GM23248 (cell line): ENCODE measurements at regions not wholly inside any gene's neighbourhood (a gene's known extent, or its start where the extent isn't known, plus 50 kb on each side); places are given as distances from the start of the nearest gene placed in this dataset.
A peak's percentile ranks its signal among the peaks of the same experiment; 100 is the strongest.

ENCODE experiments used
- DNase-seq: peaks from one replicate; pipeline ENCODE4 v3.0.0-alpha.2; 2015
- H2AFZ ChIP-seq: fragments of 200-600 bp; sonication (generic); 2 replicates; pipeline ENCODE4 v1.6.1; 2016; ENCODE audit warnings: antibody characterized with exemption
- H3F3A ChIP-seq: fragments of 200-600 bp; sonication (generic); 2 replicates; pipeline ENCODE4 v1.6.1; 2016; ENCODE audit warnings: mild to moderate bottlenecking, antibody characterized with exemption, mixed run types; ENCODE audit not compliant: insufficient read depth
- H3K27ac ChIP-seq: fragments of 200-600 bp; sonication (generic); 2 replicates; pipeline ENCODE4 v1.5.1; 2016; ENCODE audit warnings: mild to moderate bottlenecking
- H3K27me3 ChIP-seq: fragments of 200-600 bp; sonication (generic); replicated peaks from 2 replicates; pipeline ENCODE4 v1.6.1; 2016; ENCODE audit warnings: mild to moderate bottlenecking; ENCODE audit not compliant: insufficient read depth
- H3K36me3 ChIP-seq: fragments of 200-600 bp; sonication (generic); 2 replicates; pipeline ENCODE4 v1.6.1; 2016; ENCODE audit warnings: low read depth, mild to moderate bottlenecking
- H3K4me1 ChIP-seq: fragments of 200-600 bp; sonication (generic); 2 replicates; pipeline ENCODE4 v1.6.1; 2016; ENCODE audit warnings: mild to moderate bottlenecking; ENCODE audit not compliant: insufficient read depth
- H3K4me2 ChIP-seq: fragments of 200-600 bp; sonication (generic); one replicate; pipeline ENCODE4 v1.6.1; 2016; ENCODE audit warnings: mild to moderate bottlenecking; ENCODE audit not compliant: unreplicated experiment
- H3K4me3 ChIP-seq: fragments of 200-600 bp; sonication (generic); 2 replicates; pipeline ENCODE4 v1.5.1; 2016; ENCODE audit warnings: mild to moderate bottlenecking
- H3K79me2 ChIP-seq: fragments of 200-600 bp; sonication (generic); 2 replicates; pipeline ENCODE4 v1.6.1; 2016; ENCODE audit warnings: mild to moderate bottlenecking; ENCODE audit not compliant: insufficient read depth
- H3K9ac ChIP-seq: fragments of 200-600 bp; sonication (generic); 2 replicates; pipeline ENCODE4 v1.6.1; 2016; ENCODE audit warnings: mild to moderate bottlenecking
- H3K9me2 ChIP-seq: fragments of 200-600 bp; sonication (generic); 2 replicates; pipeline ENCODE4 v1.6.1; 2016; ENCODE audit warnings: mixed run types, mild to moderate bottlenecking, moderate library complexity; ENCODE audit not compliant: insufficient read depth
- H3K9me3 ChIP-seq: fragments of 200-600 bp; sonication (generic); one replicate; pipeline ENCODE4 v1.6.1; 2017; ENCODE audit warnings: low read depth
- H4K20me1 ChIP-seq: fragments of 200-600 bp; sonication (generic); 2 replicates; pipeline ENCODE4 v1.6.0; 2016; ENCODE audit not compliant: insufficient read depth
- EZH2 ChIP-seq: fragments of 200-600 bp; sonication (generic); IDR thresholded peaks from 2 replicates; pipeline ENCODE4 v1.6.1; 2018; ENCODE audit warnings: antibody characterized with exemption, mild to moderate bottlenecking; ENCODE audit not compliant: insufficient read depth, poor library complexity, severe bottlenecking
- EZH2phosphoT487 ChIP-seq: fragments of 200-600 bp; sonication (generic); IDR thresholded peaks from 2 replicates; pipeline ENCODE4 v1.6.1; 2018; ENCODE audit warnings: antibody characterized with exemption, moderate library complexity, mild to moderate bottlenecking, low read depth; ENCODE audit not compliant: insufficient read depth
- WGBS, 2 experiments: methylation state at CpG; one replicate each; pipeline ENCODE4 v1.1.6; 2015 to 2017; ENCODE audit warnings: low lambda C conversion rate in 2 of 2, low coverage in 1 of 2; ENCODE audit errors: missing lambda C conversion rate in 2 of 2; 5-methylcytosine and 5-hydroxymethylcytosine counted together
- in situ Hi-C: fragments of 300-500 bp; cut with MboI; formaldehyde crosslinking; loops from 2 replicates; pipeline ENCODE4 v1.15.0; 2020

DNA sequence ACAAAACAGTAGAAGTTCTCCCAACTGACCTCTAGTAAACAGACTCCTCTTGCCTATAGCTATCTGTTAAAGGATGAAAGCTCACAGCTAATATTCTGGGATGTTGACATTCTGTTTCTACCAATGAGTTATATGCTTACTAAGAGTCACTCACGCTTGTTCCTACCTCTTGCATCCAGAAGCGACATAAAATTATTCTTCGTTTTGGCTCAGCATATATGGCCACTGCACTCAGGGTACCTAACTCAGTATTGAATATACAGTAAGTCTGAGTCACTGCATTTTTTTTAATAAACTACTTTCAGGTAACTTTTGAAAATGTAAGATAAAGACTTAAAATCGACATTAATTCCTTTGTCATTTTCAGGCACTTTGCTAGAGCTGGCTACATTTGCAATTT lies 214.4 kb upstream of the STXBP5 start:
- no peaks in the 10 kb centered on the region for H3K9me3 ChIP-seq
- peaks cover 25% of the 10 kb centered on the region for H3F3A ChIP-seq
- in situ Hi-C loops: no loop called here
- H3K79me2 ChIP-seq: no peaks in the 10 kb centered on the region
- peak overlapping the region; percentile 39; the same call in 1 of the 2 replicates for H2AFZ ChIP-seq
- H3K27me3 ChIP-seq: no peaks in the 10 kb centered on the region
- TF ChIP-seq EZH2 (no peak), EZH2phosphoT487 (no peak)
- no peak for DNase-seq
- no peak overlapping the region for H3K9ac ChIP-seq
- H3K4me2 ChIP-seq: peak overlapping the region; percentile 8
- H3K36me3 ChIP-seq: no peaks in the 10 kb centered on the region
- 82 to 85% methylated on average over 4 of the region's 4 CpGs for WGBS, 2 experiments
- no peaks in the 10 kb centered on the region for H4K20me1 ChIP-seq
- H3K27ac ChIP-seq: peak overlapping the region; percentile 18
- no peaks in the 10 kb centered on the region for H3K9me2 ChIP-seq
- peaks cover 17% of the 10 kb centered on the region for H3K4me1 ChIP-seq
- no peak overlapping the region for H3K4me3 ChIP-seq

DNA sequence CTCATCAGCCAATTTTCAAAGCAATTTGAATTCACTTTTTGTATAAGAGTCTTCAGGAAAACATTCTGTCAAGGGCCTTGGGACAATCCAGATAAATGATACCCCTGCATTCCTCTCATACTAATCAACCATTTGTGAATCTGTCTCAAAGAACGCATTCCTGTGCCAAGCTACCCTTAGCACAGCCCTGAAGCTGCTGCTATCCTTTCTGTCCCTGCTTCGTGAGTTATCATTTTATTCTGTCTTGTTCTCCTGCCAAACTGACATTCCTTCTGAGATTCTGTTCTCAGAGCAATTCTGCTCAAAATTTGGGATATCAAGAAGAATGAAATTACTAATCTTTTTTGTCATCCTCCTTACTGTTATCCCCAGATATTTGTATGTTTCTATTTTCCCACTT lies 213.9 kb upstream of the STXBP5 start:
- H3F3A ChIP-seq: peaks cover 25% of the 10 kb centered on the region
- H3K4me2 ChIP-seq: peak overlapping the region; percentile 8
- in situ Hi-C loops: no loop called here
- H3K27ac ChIP-seq: peak overlapping the region; percentile 18
- H4K20me1 ChIP-seq: no peaks in the 10 kb centered on the region
- H3K9me2 ChIP-seq: no peaks in the 10 kb centered on the region
- peak overlapping the region; percentile 39; the same call in 1 of the 2 replicates for H2AFZ ChIP-seq
- H3K4me1 ChIP-seq: peaks cover 17% of the 10 kb centered on the region
- H3K9ac ChIP-seq: no peak overlapping the region
- no peaks in the 10 kb centered on the region for H3K36me3 ChIP-seq
- H3K9me3 ChIP-seq: no peaks in the 10 kb centered on the region
- H3K4me3 ChIP-seq: no peak overlapping the region
- H3K79me2 ChIP-seq: no peaks in the 10 kb centered on the region
- TF ChIP-seq EZH2phosphoT487 (no peak), EZH2 (no peak)
- WGBS, 2 experiments: 31 to 41% methylated on average over 2 of the region's 2 CpGs
- peak; percentile 54 for DNase-seq
- no peaks in the 10 kb centered on the region for H3K27me3 ChIP-seq

DNA sequence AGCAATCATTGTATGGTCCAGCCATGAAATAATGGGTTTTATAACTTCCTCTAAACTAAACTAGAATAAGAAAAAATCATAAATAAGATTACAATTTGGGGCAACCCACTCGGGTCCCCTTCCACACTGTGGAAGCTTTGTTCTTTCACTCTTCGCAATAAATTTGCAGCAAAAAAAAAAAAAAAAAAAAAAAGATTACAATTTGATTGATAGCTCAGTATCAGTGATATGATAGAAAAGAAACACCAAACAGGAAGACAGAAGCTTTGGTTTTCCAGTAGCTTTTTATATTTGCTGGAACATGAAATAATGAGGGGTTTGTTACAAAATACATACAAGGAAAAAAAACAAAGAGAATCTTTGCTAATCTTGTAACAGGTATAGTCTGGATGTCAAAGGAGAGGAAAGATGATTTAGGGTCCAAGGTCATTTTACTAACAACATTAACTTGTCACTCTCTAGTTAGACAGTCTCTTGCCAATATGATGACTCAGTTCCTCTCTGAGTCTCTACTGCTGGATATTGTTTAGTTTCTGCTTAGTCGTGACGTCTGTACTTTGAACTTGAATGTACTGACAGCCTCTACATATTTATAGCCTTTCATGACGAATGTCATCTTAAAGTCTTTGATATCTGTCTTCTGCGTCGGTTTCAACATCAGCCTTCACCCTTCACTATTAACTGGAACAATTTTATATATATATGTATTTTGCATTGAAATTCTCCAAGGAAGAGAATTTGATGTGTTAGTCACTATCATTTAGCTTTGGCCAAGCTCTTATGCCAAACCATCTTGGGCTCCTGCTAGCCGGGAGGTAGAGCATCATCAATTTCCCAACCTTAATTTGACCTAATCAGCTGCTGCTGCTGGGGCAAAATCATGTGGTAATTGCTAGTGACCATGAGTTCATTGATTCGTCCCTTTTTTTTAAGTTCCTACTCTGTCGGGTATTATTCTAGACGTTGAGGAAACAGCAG lies 213.1 kb upstream of the STXBP5 start:
- no peaks in the 10 kb centered on the region for H3K36me3 ChIP-seq
- in situ Hi-C loops: no loop called here
- peak overlapping the region; percentile 37 for H3K4me2 ChIP-seq
- H3K4me3 ChIP-seq: no peak overlapping the region
- peak overlapping the region; percentile 18 for H3K27ac ChIP-seq
- no peaks in the 10 kb centered on the region for H3K9me3 ChIP-seq
- H2AFZ ChIP-seq: no peak overlapping the region
- H4K20me1 ChIP-seq: no peaks in the 10 kb centered on the region
- no peak for TF ChIP-seq EZH2
- no peak for TF ChIP-seq EZH2phosphoT487
- no peak overlapping the region for H3K9ac ChIP-seq
- H3K27me3 ChIP-seq: no peaks in the 10 kb centered on the region
- H3F3A ChIP-seq: peaks cover 25% of the 10 kb centered on the region
- H3K79me2 ChIP-seq: no peaks in the 10 kb centered on the region
- no peaks in the 10 kb centered on the region for H3K9me2 ChIP-seq
- H3K4me1 ChIP-seq: peaks cover 17% of the 10 kb centered on the region
- WGBS, 2 experiments: 47 to 54% methylated on average over 11 of the region's 11 CpGs
- peak; percentile 64 for DNase-seq

DNA sequence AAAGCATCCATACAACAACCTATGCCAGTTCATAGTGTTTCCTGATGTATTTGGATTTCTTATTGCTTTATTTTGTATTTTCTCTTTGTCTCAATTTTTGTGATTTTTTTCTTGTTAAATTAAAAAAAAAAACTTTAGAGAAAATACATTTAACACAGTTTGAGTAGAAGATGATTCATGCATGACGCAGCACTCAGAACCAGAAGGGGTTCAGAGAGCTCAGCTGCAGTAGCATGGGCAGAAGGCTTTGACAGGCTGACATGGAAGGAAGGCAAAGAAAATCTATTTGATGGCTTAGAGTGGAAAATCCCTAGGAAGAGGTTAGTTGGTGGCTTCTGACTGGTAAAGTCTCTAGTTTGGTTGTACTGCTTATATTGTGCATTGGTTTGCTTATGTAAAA lies 207.2 kb upstream of the STXBP5 start:
- H4K20me1 ChIP-seq: no peaks in the 10 kb centered on the region
- H3K4me3 ChIP-seq: no peak overlapping the region
- WGBS, 2 experiments: 16 to 29% methylated on average over 1 of the region's 1 CpG
- in situ Hi-C loops: no loop called here
- no peaks in the 10 kb centered on the region for H3K27me3 ChIP-seq
- no peak overlapping the region for H3K27ac ChIP-seq
- no peaks in the 10 kb centered on the region for H3K9me3 ChIP-seq
- peaks cover 16% of the 10 kb centered on the region for H3F3A ChIP-seq
- no peaks in the 10 kb centered on the region for H3K79me2 ChIP-seq
- TF ChIP-seq EZH2phosphoT487: no peak
- TF ChIP-seq EZH2: no peak
- no peaks in the 10 kb centered on the region for H3K9me2 ChIP-seq
- DNase-seq: peak; percentile 75
- H3K9ac ChIP-seq: no peak overlapping the region
- peak overlapping the region; percentile 20; the same call in 1 of the 2 replicates for H2AFZ ChIP-seq
- H3K36me3 ChIP-seq: no peaks in the 10 kb centered on the region
- peaks cover 27% of the 10 kb centered on the region for H3K4me1 ChIP-seq
- no peak overlapping the region for H3K4me2 ChIP-seq
